Activated T-helper 1 cell treated with anti-CD3 and anti-CD28 coated beads, Interleukin-12 subunit alpha, Interleukin-12 subunit beta, Interleukin-2, Interleukin-4 antibody, amounts not matched to agents 30 ng/mL and 10 ng/mL and 1 ng/mL, durations not matched to agents 14 hours and 24 hours and 36 hours (primary cell): ENCODE measurements at regions not wholly inside any gene's neighbourhood (a gene's known extent, or its start where the extent isn't known, plus 50 kb on each side); places are given as distances from the start of the nearest gene placed in this dataset.
"Not testable (repeated sequence)": the region's sequence is repeated elsewhere in the genome, so short reads cannot be mapped to it uniquely, and the experiment has no call there.

ENCODE experiments used
- DNase-seq: peaks from one replicate; pipeline ENCODE4 v3.0.0; 2021; ENCODE audit warnings: low spot score
- H3K27ac Mint-ChIP-seq: one replicate; pipeline ENCODE4 v1.8.0; 2021; ENCODE audit warnings: mild to moderate bottlenecking, mixed read lengths
- H3K27me3 Mint-ChIP-seq: one replicate; pipeline ENCODE4 v1.8.0; 2022; ENCODE audit warnings: mild to moderate bottlenecking, moderate library complexity, mixed read lengths; ENCODE audit not compliant: insufficient read depth
- H3K36me3 Mint-ChIP-seq: one replicate; pipeline ENCODE4 v1.8.0; 2021; ENCODE audit warnings: low read depth, mixed read lengths
- H3K4me1 Mint-ChIP-seq: one replicate; pipeline ENCODE4 v1.8.0; 2021; ENCODE audit warnings: low read depth, mixed read lengths
- H3K4me3 Mint-ChIP-seq: one replicate; pipeline ENCODE4 v1.8.0; 2021; ENCODE audit warnings: mild to moderate bottlenecking, moderate library complexity, mixed read lengths
- H3K9me3 Mint-ChIP-seq: one replicate; pipeline ENCODE4 v1.8.0; 2021; ENCODE audit warnings: mixed read lengths
- intact Hi-C: fragments of 100-400 bp; cut with micrococcal nuclease; formaldehyde crosslinking; loops from one replicate; pipeline ENCODE4 v1.15.1; 2024

- intact Hi-C loops, result no loop called here
- Mint-ChIP-seq H3K27ac (no peak overlapping the region), H3K36me3 (no peaks in the 10 kb centered on the region), H3K9me3 (peaks cover 15% of the 10 kb centered on the region), H3K27me3 (no peaks in the 10 kb centered on the region), H3K4me3 (no peak overlapping the region), H3K4me1 (no peaks in the 10 kb centered on the region)
- no peak for DNase-seq
These were observed 826.7 kb downstream of the KCNJ2 start for GRCh38 chr17:70995997-70996396.

GRCh38 chr17:71003736-71004135, 834.4 kb downstream of the KCNJ2 start:
- no peak for DNase-seq
- peaks cover 5% of the 10 kb centered on the region for H3K9me3 Mint-ChIP-seq
- intact Hi-C loops, result no loop called here
- H3K36me3 Mint-ChIP-seq, result no peaks in the 10 kb centered on the region
- no peaks in the 10 kb centered on the region for H3K4me1 Mint-ChIP-seq
- H3K27me3 Mint-ChIP-seq, result no peaks in the 10 kb centered on the region
- no peak overlapping the region for H3K27ac Mint-ChIP-seq
- H3K4me3 Mint-ChIP-seq, result no peak overlapping the region

- no peaks in the 10 kb centered on the region for H3K4me1 Mint-ChIP-seq
- intact Hi-C loops, result no loop called here
These were observed 835.1 kb downstream of the KCNJ2 start for GRCh38 chr17:71004413-71004812.

GRCh38 chr17:71011391-71011790, 842.1 kb downstream of the KCNJ2 start:
- Mint-ChIP-seq H3K27ac (no peak overlapping the region), H3K36me3 (no peaks in the 10 kb centered on the region), H3K4me1 (no peaks in the 10 kb centered on the region), H3K27me3 (no peaks in the 10 kb centered on the region), H3K4me3 (no peak overlapping the region), H3K9me3 (peaks cover 14% of the 10 kb centered on the region)
- no peak for DNase-seq
- intact Hi-C loops, result no loop called here

More at GRCh38 chr17:71004413-71004812, 835.1 kb downstream of the KCNJ2 start:
- no peak overlapping the region for H3K4me3 Mint-ChIP-seq
- no peaks in the 10 kb centered on the region for H3K27me3 Mint-ChIP-seq
- DNase-seq, result no peak
- no peaks in the 10 kb centered on the region for H3K36me3 Mint-ChIP-seq
- H3K9me3 Mint-ChIP-seq, result peaks cover 7% of the 10 kb centered on the region
- no peak overlapping the region for H3K27ac Mint-ChIP-seq

- Mint-ChIP-seq H3K4me1 (no peaks in the 10 kb centered on the region), H3K4me3 (no peak overlapping the region), H3K27me3 (no peaks in the 10 kb centered on the region), H3K36me3 (no peaks in the 10 kb centered on the region), H3K9me3 (peaks cover 4% of the 10 kb centered on the region), H3K27ac (no peak overlapping the region)
- intact Hi-C loops, result no loop called here
- DNase-seq, result no peak
These were observed 850.4 kb downstream of the KCNJ2 start for GRCh38 chr17:71019699-71020098.

- H3K27ac Mint-ChIP-seq, result no peak overlapping the region
- H3K36me3 Mint-ChIP-seq, result no peaks in the 10 kb centered on the region
- intact Hi-C loops, result no loop called here
- H3K27me3 Mint-ChIP-seq, result no peaks in the 10 kb centered on the region
- H3K4me1 Mint-ChIP-seq, result no peaks in the 10 kb centered on the region
- H3K4me3 Mint-ChIP-seq, result no peak overlapping the region
- DNase-seq, result no peak
- peaks cover 1% of the 10 kb centered on the region for H3K9me3 Mint-ChIP-seq
These were observed 853.4 kb downstream of the KCNJ2 start for GRCh38 chr17:71022758-71023157.

- Mint-ChIP-seq H3K36me3 (no peaks in the 10 kb centered on the region), H3K27ac (no peak overlapping the region), H3K4me3 (no peak overlapping the region), H3K9me3 (no peaks in the 10 kb centered on the region), H3K27me3 (no peaks in the 10 kb centered on the region), H3K4me1 (no peaks in the 10 kb centered on the region)
- DNase-seq, result no peak
- intact Hi-C loops, result no loop called here
These were observed 854.1 kb downstream of the KCNJ2 start for GRCh38 chr17:71023249-71024030.

- Mint-ChIP-seq H3K9me3 (no peaks in the 10 kb centered on the region), H3K36me3 (no peaks in the 10 kb centered on the region), H3K4me1 (no peaks in the 10 kb centered on the region), H3K4me3 (no peak overlapping the region), H3K27ac (no peak overlapping the region), H3K27me3 (no peaks in the 10 kb centered on the region)
- no peak for DNase-seq
- intact Hi-C loops, result no loop called here
These were observed 854.8 kb downstream of the KCNJ2 start for GRCh38 chr17:71024172-71024571.

- intact Hi-C loops, result no loop called here
- H3K9me3 Mint-ChIP-seq, result peaks cover 3% of the 10 kb centered on the region
- no peaks in the 10 kb centered on the region for H3K4me1 Mint-ChIP-seq
- H3K4me3 Mint-ChIP-seq, result no peak overlapping the region
- H3K36me3 Mint-ChIP-seq, result no peaks in the 10 kb centered on the region
- no peak overlapping the region for H3K27ac Mint-ChIP-seq
- no peaks in the 10 kb centered on the region for H3K27me3 Mint-ChIP-seq
- DNase-seq, result no peak
These were observed 855.6 kb downstream of the KCNJ2 start for GRCh38 chr17:71024969-71025368.

- no peaks in the 10 kb centered on the region for H3K36me3 Mint-ChIP-seq
- intact Hi-C loops, result no loop called here
- no peak for DNase-seq
These were observed 859.9 kb downstream of the KCNJ2 start for GRCh38 chr17:71029246-71029645.

GRCh38 chr17:71031286-71031685, 862.0 kb downstream of the KCNJ2 start:
- H3K4me3 Mint-ChIP-seq, H3K27ac Mint-ChIP-seq, DNase-seq, H3K27me3 Mint-ChIP-seq, H3K4me1 Mint-ChIP-seq, intact Hi-C loops, H3K36me3 Mint-ChIP-seq: not testable (repeated sequence)
- H3K9me3 Mint-ChIP-seq, result peaks cover 12% of the 10 kb centered on the region

More at GRCh38 chr17:71029246-71029645, 859.9 kb downstream of the KCNJ2 start:
- Mint-ChIP-seq H3K27me3 (no peaks in the 10 kb centered on the region), H3K4me3 (no peak overlapping the region), H3K9me3 (peaks cover 12% of the 10 kb centered on the region), H3K4me1 (no peaks in the 10 kb centered on the region), H3K27ac (no peak overlapping the region)

GRCh38 chr17:71032746-71033273, 863.5 kb downstream of the KCNJ2 start:
- Mint-ChIP-seq H3K9me3 (peaks cover 12% of the 10 kb centered on the region), H3K27me3 (no peaks in the 10 kb centered on the region), H3K4me1 (no peaks in the 10 kb centered on the region), H3K4me3 (no peak overlapping the region), H3K27ac (no peak overlapping the region), H3K36me3 (no peaks in the 10 kb centered on the region)
- no peak for DNase-seq
- intact Hi-C loops, result no loop called here

GRCh38 chr17:71033336-71033735, 864.0 kb downstream of the KCNJ2 start:
- DNase-seq, result no peak
- Mint-ChIP-seq H3K27ac (no peak overlapping the region), H3K36me3 (no peaks in the 10 kb centered on the region), H3K27me3 (no peaks in the 10 kb centered on the region), H3K9me3 (peaks cover 12% of the 10 kb centered on the region), H3K4me1 (no peaks in the 10 kb centered on the region), H3K4me3 (no peak overlapping the region)
- intact Hi-C loops, result no loop called here
